GM21381 (cell line): ENCODE measurements at regions not wholly inside any gene's neighbourhood (a gene's known extent, or its start where the extent isn't known, plus 50 kb on each side); places are given as distances from the start of the nearest gene placed in this dataset.

Experiments used
- ATAC-seq: cut with Tn5 transposase; IDR thresholded peaks from one replicate; pipeline ENCODE4 v1.9.1; 2021; ENCODE audit warnings: mild to moderate bottlenecking, moderate library complexity; ENCODE audit not compliant: unreplicated experiment

- ATAC-seq: no peak
Measured at GRCh38 chr6:144989319-144990107, 704.4 kb downstream of the UTRN start.

GRCh38 chr6:144990784-144991183 lies 705.6 kb downstream of the UTRN start:
- no peak for ATAC-seq

- ATAC-seq: no peak
Measured at GRCh38 chr6:144993870-144994269, 708.7 kb downstream of the UTRN start.

DNA sequence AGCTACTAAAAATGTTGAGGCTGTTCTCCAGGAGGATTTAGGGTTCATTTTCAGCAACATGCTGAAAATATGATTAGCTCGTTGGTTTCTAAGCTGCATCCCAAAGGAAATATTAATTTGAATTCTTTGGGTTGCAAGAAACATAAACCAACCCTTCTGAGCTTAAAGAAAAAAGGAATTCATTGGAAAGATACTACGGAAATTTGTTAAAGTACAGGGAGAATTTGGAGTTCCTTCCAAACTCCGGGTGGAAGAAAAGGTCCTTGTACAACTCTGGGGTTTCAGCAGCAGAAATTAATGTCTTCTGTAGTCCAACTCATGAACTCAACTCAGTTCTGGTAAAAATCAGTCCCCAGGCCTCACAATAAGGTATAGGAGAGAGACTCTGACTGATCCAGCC lies 712.9 kb downstream of the UTRN start:
- ATAC-seq: no peak

DNA sequence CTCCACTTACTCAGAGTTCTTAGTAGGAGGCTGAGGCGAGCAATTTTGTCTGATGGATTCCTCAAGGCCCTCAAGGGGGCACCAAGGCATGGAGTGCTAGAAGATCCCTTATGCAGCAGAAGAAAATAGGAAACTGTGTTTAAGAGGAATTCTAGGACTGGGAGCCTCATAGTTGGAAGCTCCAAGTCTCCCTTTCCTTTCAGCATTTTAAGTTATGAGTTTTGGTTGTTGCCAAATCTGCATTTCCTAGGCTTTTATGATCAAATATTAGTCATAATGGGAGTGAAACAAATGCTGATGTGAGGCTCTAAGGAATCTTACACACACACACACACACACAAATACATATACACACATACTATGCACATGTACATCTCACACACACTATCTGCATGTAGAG lies 714.0 kb downstream of the UTRN start:
- no peak for ATAC-seq

DNA sequence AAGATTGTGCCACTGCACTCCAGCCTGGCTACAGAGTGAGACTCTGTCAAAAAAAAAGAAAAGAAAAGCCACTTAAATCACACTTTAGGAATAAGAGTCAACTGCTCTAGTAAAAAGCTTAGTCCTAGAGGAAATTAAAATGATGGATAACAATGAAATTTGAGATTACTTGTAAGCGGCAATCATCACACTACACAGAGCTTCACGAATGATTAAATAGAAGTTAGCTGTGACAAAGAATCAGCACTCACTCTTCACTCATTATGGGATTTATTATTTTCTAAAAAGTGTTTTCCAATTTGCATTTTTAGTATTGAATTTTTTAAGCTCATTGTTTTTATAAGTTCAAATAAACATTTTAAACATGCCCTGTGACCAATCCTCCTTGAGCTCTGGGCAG lies 718.0 kb downstream of the UTRN start:
- no peak for ATAC-seq

- ATAC-seq: no peak
Measured at GRCh38 chr6:145006914-145007313, 721.8 kb downstream of the UTRN start.

- ATAC-seq: no peak
Measured at GRCh38 chr6:145008715-145009114, 723.6 kb downstream of the UTRN start.

- no peak for ATAC-seq
Measured at GRCh38 chr6:145009711-145010110, 724.6 kb downstream of the UTRN start.

DNA sequence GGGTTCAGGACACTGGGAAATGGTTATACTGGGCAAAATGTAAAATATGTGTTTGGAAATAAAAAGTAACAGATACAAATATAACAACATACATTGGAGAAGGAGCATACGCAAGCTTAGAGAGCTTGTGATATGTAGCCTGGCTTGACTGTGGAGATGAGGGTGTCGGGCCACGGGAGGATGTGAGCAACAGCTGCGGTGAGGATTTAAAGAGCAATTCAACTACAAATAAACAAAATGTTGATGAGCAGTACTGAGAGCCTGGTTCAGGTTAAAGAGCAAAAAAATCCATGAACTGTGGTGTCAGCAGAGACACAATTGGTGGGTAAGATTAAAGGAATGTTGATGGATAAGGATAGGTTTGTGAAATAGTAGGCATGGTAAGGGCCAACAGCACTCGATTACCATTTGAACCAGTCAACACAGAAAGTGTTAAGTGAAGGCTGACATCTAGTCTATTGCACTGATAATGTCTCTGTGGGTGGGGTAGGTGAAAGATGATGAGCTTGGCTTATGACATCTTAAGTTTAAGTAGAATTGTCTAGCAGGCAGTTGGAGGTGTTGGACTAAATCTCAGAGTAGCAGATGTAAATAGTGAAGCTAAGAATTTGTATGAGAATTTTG lies 723.2 kb downstream of the EPM2A start:
- ATAC-seq: no peak

- peak; percentile 97 for ATAC-seq
Measured at GRCh38 chr6:145015739-145016558, 719.4 kb downstream of the EPM2A start.

- ATAC-seq: no peak
Measured at GRCh38 chr6:145017051-145017450, 718.3 kb downstream of the EPM2A start.

- ATAC-seq: no peak
Measured at GRCh38 chr6:145017516-145017915, 717.8 kb downstream of the EPM2A start.

- ATAC-seq: no peak
Measured at GRCh38 chr6:145018027-145018426, 717.3 kb downstream of the EPM2A start.

DNA sequence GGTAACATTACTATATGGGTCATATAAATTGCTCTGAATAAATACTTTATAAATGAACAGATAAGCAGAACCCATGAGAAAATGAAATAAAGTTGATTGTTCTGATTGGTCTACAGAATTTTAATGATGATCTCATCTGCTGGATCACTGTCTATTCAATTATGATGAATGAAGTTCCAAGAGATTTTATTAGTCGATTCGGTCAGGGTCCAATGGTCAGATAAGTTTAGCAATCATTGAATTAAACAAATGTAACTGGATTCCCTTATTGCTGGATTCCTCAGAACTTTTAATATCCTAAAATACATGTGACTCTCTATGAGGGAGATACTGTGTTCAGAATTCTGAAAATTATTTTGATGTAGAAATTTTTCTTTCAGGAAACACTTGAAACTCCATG lies 715.2 kb downstream of the EPM2A start:
- ATAC-seq: no peak

- no peak for ATAC-seq
Measured at GRCh38 chr6:145020543-145020942, 714.8 kb downstream of the EPM2A start.

- no peak for ATAC-seq
Measured at GRCh38 chr6:145022199-145022796, 713.0 kb downstream of the EPM2A start.

GRCh38 chr6:145023116-145023726 lies 712.1 kb downstream of the EPM2A start:
- no peak for ATAC-seq

- no peak for ATAC-seq
Measured at GRCh38 chr6:145025488-145025887, 709.8 kb downstream of the EPM2A start.

DNA sequence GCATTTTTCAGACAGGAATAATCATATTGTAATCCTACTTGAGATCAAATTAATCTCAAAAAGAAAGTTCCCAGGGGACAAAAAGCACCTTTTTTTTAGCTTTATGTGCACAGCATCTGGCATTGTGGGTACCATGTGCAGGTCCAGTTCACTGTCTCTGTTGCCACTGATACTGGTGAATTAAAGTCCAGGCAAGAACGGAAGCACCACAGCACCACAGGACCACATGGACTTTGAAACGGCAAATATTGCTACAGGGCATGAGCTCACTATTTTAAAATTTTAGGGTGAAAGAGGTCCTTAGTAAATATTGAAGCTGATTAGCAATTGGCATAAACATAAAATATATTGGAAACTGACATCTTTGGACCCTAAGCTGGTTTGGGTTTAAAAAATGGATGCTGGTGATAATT lies 709.0 kb downstream of the EPM2A start:
- no peak for ATAC-seq
